C4-2B (cell line): ENCODE measurements at regions not wholly inside any gene's neighbourhood (a gene's known extent, or its start where the extent isn't known, plus 50 kb on each side); places are given as distances from the start of the nearest gene placed in this dataset.

ENCODE experiments used
- ZFX ChIP-seq: fragments of 450-650 bp; IDR thresholded peaks from 2 replicates; pipeline ENCODE4 v1.6.1; 2017
- TF ChIP-seq, protein P1 (sequence below): fragments of 450-650 bp; conservative IDR thresholded peaks from 2 replicates; pipeline ENCODE4 v1.5.1; 2017; ENCODE audit warnings: mild to moderate bottlenecking

- TF ChIP-seq, protein P1, sequence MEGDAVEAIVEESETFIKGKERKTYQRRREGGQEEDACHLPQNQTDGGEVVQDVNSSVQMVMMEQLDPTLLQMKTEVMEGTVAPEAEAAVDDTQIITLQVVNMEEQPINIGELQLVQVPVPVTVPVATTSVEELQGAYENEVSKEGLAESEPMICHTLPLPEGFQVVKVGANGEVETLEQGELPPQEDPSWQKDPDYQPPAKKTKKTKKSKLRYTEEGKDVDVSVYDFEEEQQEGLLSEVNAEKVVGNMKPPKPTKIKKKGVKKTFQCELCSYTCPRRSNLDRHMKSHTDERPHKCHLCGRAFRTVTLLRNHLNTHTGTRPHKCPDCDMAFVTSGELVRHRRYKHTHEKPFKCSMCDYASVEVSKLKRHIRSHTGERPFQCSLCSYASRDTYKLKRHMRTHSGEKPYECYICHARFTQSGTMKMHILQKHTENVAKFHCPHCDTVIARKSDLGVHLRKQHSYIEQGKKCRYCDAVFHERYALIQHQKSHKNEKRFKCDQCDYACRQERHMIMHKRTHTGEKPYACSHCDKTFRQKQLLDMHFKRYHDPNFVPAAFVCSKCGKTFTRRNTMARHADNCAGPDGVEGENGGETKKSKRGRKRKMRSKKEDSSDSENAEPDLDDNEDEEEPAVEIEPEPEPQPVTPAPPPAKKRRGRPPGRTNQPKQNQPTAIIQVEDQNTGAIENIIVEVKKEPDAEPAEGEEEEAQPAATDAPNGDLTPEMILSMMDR = no peak
- no peak for TF ChIP-seq ZFX
These were observed 116.8 kb upstream of the AGR3 start for GRCh38 chr7:16998481-16999051.
